Subcutaneous abdominal adipose tissue (tissue), 5 donors: ENCODE measurements at regions not wholly inside any gene's neighbourhood (a gene's known extent, or its start where the extent isn't known, plus 50 kb on each side); places are given as distances from the start of the nearest gene placed in this dataset.

Experiments
- H3K27ac ChIP-seq: one replicate; pipeline ENCODE4 v1.7.0; 2013; ENCODE audit warnings: low read depth, mild to moderate bottlenecking, inconsistent platforms, low read length, moderate library complexity
- H3K27me3 ChIP-seq, 5 donors: one replicate each; pipeline ENCODE4 v1.7.0; 2013; ENCODE audit warnings: low read length in 5 of 5, inconsistent platforms in 1 of 5; ENCODE audit not compliant: control insufficient read depth in 5 of 5, insufficient read depth in 4 of 5
- H3K36me3 ChIP-seq, 5 donors: one replicate each; pipeline ENCODE4 v1.7.0; 2013; ENCODE audit warnings: low read length in 5 of 5; ENCODE audit not compliant: control insufficient read depth in 5 of 5, insufficient read depth in 5 of 5
- H3K4me1 ChIP-seq, 5 donors: one replicate each; pipeline ENCODE4 v1.7.0; 2013; ENCODE audit warnings: low read length in 5 of 5, mild to moderate bottlenecking in 3 of 5, moderate library complexity in 1 of 5; ENCODE audit not compliant: control insufficient read depth in 5 of 5, insufficient read depth in 5 of 5
- H3K4me3 ChIP-seq, 5 donors: one replicate each; pipeline ENCODE4 v1.7.0; 2013; ENCODE audit warnings: low read length in 5 of 5, low read depth in 1 of 5
- H3K9ac ChIP-seq, 5 donors: one replicate each; pipeline ENCODE4 v1.7.0; 2013; ENCODE audit warnings: low read length in 5 of 5, mild to moderate bottlenecking in 4 of 5, moderate library complexity in 3 of 5
- H3K9me3 ChIP-seq, 5 donors: one replicate each; pipeline ENCODE4 v1.7.0; 2013; ENCODE audit warnings: low read length in 5 of 5; ENCODE audit not compliant: control insufficient read depth in 5 of 5
- donor health status: healthy.
- donor health status: healthy.
- donor health status: healthy.
- donor health status: healthy.
- donor health status: healthy.

DNA sequence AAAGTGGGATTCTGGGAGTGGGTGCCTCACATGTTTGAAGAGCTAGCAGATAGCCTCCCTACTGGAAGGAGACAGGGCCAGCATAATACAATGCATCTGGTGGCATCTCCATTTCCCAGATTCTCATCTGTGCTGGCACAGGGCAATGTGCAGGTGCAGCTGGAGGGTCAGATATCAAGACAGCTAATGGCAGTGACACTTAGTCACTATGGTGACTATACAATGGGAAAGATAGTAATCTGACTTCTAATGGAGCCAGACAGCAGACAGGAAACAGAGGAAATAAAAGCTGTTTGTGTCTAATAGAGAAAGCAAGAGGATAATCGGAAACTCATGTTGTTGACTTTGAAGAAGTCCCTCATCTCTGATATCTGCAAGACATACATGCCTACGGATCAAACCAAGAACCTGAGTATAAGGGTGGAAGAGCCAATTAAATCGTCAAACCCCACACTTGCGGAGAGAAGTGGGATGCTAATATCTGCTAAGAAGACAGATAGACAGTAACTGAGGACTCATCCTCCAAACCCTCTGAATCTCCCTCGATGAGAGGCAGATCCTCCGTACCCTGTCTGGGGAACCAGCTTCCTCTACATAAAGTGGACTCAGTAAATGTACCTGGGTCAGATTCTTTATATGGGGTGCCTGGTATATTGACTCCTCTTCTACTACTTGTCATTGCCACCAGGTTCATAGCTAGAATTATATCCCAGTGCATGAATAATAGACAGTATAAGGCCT lies 692.7 kb downstream of the SOCS6 start:
- Histone ChIP-seq H3K36me3 (no peaks in the 10 kb centered on the region), H3K9me3 (peaks cover 0 to 11% (median 2%) of the 10 kb centered on the region in 5 donors), H3K4me1 (no peaks in the 10 kb centered on the region), H3K4me3 (no peak overlapping the region), H3K27ac (no peak overlapping the region), H3K9ac (no peak overlapping the region), H3K27me3 (no peaks in the 10 kb centered on the region)

DNA sequence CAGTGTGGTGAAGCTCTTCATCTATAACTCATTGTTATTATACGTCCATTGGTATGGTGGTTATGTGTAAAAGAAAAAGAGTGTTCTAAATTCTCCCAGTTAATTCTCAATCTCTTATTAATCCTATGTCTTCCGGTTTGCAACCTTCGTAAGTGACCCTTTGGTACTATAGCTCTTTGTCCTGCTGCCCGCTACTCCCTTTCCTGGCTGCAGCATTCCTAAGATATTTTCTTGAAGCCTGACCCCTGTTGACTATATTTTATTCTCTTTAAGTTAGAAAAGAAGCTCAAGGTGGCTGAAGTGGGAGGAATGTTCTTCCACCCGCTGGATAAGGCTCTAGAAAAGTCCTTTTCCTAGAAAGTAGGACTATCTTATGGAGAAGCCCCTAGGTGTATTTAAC lies 684.8 kb downstream of the SOCS6 start:
- Histone ChIP-seq H3K36me3 (no peaks in the 10 kb centered on the region), H3K27ac (no peak overlapping the region), H3K4me1 (no peaks in the 10 kb centered on the region), H3K4me3 (no peak overlapping the region), H3K9ac (no peak overlapping the region), H3K27me3 (no peaks in the 10 kb centered on the region), H3K9me3 (no peaks in the 10 kb centered on the region)

DNA sequence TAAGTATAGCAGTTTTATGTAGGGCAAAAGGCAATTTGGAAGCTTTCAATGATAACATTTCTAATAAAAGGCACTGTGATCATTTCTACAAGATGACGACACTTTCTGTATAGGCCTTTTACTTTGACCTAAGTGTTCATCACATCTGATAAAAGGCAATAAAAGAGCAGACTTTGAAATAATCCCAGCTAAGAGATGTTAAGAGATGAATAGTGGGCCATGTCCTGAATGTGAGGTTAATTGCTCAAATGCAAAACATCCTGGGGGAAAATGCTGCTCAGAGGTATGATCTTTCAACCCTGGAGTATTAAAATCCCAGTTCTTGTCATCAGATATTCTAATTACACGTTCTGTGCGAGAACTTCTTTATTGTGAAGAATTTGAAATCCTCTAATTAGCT lies 677.6 kb downstream of the SOCS6 start:
- H3K4me3 ChIP-seq: no peak overlapping the region
- no peaks in the 10 kb centered on the region for H3K27me3 ChIP-seq
- H3K36me3 ChIP-seq: no peaks in the 10 kb centered on the region
- H3K9ac ChIP-seq: no peak overlapping the region
- H3K4me1 ChIP-seq: peaks cover 0 to 10% (median 8%) of the 10 kb centered on the region in 5 donors
- H3K9me3 ChIP-seq: no peaks in the 10 kb centered on the region
- H3K27ac ChIP-seq: no peak overlapping the region

GRCh38 chr18:70961939-70962338 lies 673.1 kb downstream of the SOCS6 start:
- Histone ChIP-seq H3K9ac (no peak overlapping the region), H3K27ac (no peak overlapping the region), H3K9me3 (no peaks in the 10 kb centered on the region), H3K36me3 (no peaks in the 10 kb centered on the region), H3K27me3 (no peaks in the 10 kb centered on the region), H3K4me1 (peaks cover 0 to 10% (median 8%) of the 10 kb centered on the region in 5 donors), H3K4me3 (no peak overlapping the region)

GRCh38 chr18:70956554-70956953 lies 667.7 kb downstream of the SOCS6 start:
- Histone ChIP-seq H3K9ac (no peak overlapping the region), H3K36me3 (no peaks in the 10 kb centered on the region), H3K27me3 (no peaks in the 10 kb centered on the region), H3K4me3 (no peak overlapping the region), H3K9me3 (no peaks in the 10 kb centered on the region), H3K4me1 (peaks cover 0 to 7% (median 0%) of the 10 kb centered on the region in 5 donors), H3K27ac (no peak overlapping the region)

DNA sequence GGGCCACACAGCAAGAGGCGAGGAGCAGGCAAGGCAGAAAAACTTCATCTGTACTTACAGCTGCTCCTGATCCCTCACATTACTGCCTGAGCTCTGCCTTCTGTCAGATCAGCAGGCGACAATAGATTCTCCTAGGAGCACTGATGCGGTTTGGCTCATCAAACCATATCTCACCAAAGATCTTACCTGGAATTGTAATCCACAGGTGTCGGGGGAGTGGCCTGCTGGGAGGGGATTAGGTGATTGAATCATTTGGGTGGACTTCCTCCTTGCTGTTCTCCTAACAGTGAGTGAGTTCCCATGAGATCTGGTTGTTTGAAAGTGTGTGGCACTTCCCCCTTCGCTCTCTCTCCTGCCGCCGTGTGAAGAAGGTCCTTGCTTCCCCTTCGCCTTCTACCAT lies 647.3 kb downstream of the SOCS6 start:
- Histone ChIP-seq H3K27me3 (no peaks in the 10 kb centered on the region), H3K9me3 (no peaks in the 10 kb centered on the region), H3K36me3 (no peaks in the 10 kb centered on the region), H3K9ac (no peak overlapping the region), H3K4me3 (no peak overlapping the region), H3K27ac (no peak overlapping the region), H3K4me1 (no peaks in the 10 kb centered on the region)

DNA sequence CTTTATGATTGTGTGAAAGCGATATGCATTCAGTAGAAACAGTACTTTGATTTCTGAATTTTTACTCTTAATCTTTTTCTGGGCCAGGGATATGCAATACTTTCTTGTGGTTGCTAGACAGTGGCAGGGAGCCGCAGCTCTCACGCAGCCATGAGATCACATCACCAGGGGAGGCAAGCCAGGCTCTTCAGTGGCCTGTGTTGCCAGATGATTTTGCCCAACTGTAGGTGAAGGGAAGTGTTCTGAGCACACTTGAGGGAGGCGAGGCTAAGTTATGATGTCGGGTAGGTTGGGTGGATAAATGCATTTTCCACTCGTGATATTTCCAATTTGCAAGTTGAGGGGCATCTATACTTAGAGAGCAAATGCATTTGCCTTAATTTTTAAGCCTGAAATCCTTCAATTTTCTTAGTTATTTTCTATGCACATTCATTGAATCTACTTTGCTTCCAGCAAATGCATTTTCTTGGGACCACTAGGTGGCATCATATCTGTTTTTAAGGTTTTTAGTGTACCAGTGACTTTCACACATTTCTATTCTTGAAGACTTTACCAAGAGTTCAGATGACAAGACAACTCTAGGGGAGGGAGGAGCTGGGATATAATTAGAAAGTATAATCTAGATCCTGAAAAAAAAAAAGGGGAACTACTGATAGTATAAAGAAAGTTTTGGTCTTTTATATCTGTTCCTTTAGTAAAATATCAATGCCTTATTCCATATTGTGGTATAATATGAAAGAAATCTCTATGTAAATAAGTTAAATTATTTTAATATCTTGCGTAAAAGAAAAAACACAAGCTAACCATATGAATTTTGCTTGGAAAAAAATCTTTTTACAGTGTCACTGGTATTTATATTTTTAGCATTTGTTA lies 643.3 kb downstream of the SOCS6 start:
- H3K27ac ChIP-seq: no peak overlapping the region
- H3K9me3 ChIP-seq: no peaks in the 10 kb centered on the region
- H3K4me3 ChIP-seq: no peak overlapping the region
- no peak overlapping the region for H3K9ac ChIP-seq
- no peaks in the 10 kb centered on the region for H3K27me3 ChIP-seq
- no peaks in the 10 kb centered on the region for H3K36me3 ChIP-seq
- H3K4me1 ChIP-seq: no peaks in the 10 kb centered on the region

GRCh38 chr18:70920840-70921374 lies 632.1 kb downstream of the SOCS6 start:
- H3K36me3 ChIP-seq: no peaks in the 10 kb centered on the region
- no peak overlapping the region for H3K4me3 ChIP-seq
- H3K4me1 ChIP-seq: no peaks in the 10 kb centered on the region
- no peak overlapping the region for H3K9ac ChIP-seq
- peaks cover 0 to 5% (median 0%) of the 10 kb centered on the region in 5 donors for H3K9me3 ChIP-seq
- H3K27ac ChIP-seq: no peak overlapping the region
- peaks cover 0 to 3% (median 0%) of the 10 kb centered on the region in 5 donors for H3K27me3 ChIP-seq

DNA sequence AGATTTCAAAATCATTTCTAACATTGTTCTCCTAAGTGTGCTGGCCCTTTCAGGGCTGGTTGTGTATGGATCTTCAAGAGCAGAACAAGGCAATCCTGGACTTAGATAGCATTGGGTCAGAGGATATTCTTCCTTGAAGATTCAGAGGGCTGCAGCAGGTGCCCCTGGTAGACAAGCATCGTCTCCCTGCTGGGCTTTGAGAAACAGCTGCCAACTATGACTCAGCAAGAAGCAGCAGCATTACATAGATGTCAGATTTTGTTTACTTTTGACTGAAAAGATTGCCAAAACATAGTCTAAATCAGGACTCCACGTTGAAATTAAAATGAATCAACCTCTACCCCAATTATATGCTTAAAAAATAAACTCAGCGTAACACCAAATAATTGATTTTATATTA lies 618.8 kb downstream of the SOCS6 start:
- Histone ChIP-seq H3K36me3 (no peaks in the 10 kb centered on the region), H3K9me3 (no peaks in the 10 kb centered on the region), H3K9ac (no peak overlapping the region), H3K4me3 (no peak overlapping the region), H3K4me1 (peaks cover 0 to 15% (median 7%) of the 10 kb centered on the region in 5 donors), H3K27me3 (no peaks in the 10 kb centered on the region), H3K27ac (no peak overlapping the region)

DNA sequence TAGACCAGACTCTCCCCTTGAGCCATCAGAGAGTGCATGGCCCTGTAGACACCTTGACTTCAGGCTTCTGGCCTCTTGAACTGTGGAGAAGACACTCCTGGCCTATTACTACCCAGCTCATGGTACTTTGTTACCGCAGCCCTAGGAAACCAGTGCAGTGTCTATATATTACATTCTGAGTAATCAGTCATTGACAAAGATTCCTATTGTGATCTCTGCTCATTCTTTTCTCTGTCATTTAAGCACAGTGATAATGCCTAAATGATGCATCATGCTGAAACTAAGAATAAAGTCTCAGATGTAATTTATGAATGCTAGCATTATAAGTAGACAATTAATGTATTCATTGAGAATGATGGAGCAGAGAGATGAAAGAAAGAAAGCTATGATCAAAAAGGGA lies 603.5 kb downstream of the SOCS6 start:
- no peak overlapping the region for H3K27ac ChIP-seq
- H3K27me3 ChIP-seq: no peaks in the 10 kb centered on the region
- no peak overlapping the region for H3K4me3 ChIP-seq
- H3K9me3 ChIP-seq: no peaks in the 10 kb centered on the region
- H3K36me3 ChIP-seq: no peaks in the 10 kb centered on the region
- H3K9ac ChIP-seq: no peak overlapping the region
- no peaks in the 10 kb centered on the region for H3K4me1 ChIP-seq
